ENCODE measurements at regions not wholly inside any gene's neighbourhood (a gene's known extent, or its start where the extent isn't known, plus 50 kb on each side); places are given as distances from the start of the nearest gene placed in this dataset.

DNA sequence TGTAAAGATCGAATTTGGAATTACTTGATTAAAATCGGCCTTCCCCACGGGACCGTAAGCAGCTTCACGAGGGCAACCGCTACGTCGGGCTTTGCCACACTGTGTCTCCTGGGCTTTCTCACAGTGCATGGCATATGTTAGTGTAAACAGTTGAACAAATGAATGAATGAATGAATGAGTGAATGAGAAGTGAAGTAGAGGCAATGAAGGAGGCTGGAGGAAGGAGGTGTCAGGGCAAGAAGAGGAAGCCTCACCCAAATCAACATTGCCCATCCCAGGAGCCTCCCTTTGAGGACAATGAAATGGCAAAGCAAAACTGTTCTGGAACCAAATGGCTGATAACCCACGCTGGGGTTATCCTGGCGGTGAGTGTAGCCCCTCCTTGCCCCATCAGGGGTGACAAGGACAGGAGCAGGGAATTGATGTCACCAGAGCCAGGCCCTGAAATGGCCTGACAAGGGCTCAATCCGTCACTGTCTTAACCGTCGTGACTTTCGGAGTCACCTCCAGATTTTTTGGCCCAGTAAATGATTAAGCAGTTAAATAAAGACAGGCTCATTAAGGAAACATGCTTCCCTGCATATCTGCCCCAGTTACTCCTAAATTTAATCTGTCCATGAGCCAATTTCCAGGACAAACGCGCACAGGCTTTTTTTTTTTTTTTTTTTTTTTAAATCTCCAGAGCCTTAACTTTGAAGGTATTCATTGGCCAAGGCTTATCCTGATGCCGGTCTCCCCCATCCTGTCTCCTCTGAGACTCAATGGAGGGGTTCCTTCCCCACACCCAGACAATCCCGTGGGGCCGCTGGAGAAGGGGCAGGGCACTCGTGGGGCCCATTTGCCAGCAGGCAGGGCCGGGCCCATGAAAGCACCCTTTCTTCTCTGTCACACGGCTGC lies 88.4 kb upstream of the BOD1 start:
- Mint-ChIP-seq H3K27ac (no peak overlapping the region), H3K4me1 (ENCODE audit: low read depth) (peaks cover 3% of the 10 kb centered on the region), H3K4me3 (no peak overlapping the region), H3K9me3 (no peaks in the 10 kb centered on the region), H3K36me3 (ENCODE audit: low read depth) (no peaks in the 10 kb centered on the region), H3K27me3 (no peaks in the 10 kb centered on the region)
- intact Hi-C loops (cut with micrococcal nuclease), result no loop called here

DNA sequence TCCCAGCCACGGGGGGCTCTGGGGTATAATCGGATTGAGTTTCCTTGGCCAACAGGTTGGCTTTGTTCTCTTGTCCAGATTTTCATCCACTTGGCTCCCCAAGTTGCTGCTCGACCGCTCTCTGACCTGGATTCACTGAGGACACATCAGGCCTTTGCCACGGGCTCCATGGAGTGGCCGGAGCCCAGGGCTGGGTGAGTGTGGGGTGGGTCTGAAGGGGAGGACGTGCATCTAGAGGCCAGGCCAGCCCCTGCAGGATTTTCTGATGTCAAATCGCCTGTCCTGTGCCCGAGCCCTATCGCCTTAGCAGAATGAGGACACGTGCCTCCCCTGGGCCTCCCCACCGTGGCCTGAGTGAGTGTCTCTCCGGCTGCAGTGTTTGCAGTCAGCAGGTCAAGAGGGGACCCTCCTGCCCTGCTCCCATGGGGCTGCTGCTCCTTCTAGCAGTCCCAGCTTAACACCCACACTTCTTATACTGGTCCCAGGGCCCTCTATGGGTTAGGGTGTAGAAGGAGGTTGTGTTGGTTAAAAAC lies 89.1 kb upstream of the BOD1 start:
- Mint-ChIP-seq H3K4me1 (ENCODE audit: low read depth) (peaks cover 3% of the 10 kb centered on the region), H3K4me3 (no peak overlapping the region), H3K27me3 (no peaks in the 10 kb centered on the region), H3K9me3 (no peaks in the 10 kb centered on the region), H3K27ac (no peak overlapping the region), H3K36me3 (ENCODE audit: low read depth) (no peaks in the 10 kb centered on the region)
- intact Hi-C loops (cut with micrococcal nuclease), result no loop called here

DNA sequence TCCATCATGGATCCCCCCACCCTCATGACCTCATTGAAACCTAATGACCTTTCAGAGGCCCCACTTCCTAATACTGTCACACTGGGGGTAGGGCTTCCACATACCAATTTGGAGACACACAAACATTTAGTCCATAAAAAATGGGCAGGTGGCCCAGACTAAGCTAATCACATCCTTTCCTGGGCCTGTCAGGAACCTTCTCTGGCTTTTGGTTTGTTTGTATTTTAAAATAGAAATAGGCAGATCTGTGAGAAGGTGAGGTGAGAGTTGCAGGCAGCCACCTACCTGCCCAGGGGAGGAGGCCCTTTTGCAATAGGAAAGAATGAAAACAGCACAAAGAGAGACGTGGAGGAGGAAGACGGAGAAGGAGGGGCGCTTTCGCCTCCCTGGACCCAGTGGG lies 90.2 kb upstream of the BOD1 start:
- intact Hi-C loops (cut with micrococcal nuclease), result no loop called here
- no peaks in the 10 kb centered on the region for H3K36me3 Mint-ChIP-seq (ENCODE audit: low read depth)
- no peak overlapping the region for H3K27ac Mint-ChIP-seq
- no peak overlapping the region for H3K4me3 Mint-ChIP-seq
- no peaks in the 10 kb centered on the region for H3K9me3 Mint-ChIP-seq
- H3K4me1 Mint-ChIP-seq (ENCODE audit: low read depth), result peaks cover 3% of the 10 kb centered on the region
- H3K27me3 Mint-ChIP-seq, result no peaks in the 10 kb centered on the region

DNA sequence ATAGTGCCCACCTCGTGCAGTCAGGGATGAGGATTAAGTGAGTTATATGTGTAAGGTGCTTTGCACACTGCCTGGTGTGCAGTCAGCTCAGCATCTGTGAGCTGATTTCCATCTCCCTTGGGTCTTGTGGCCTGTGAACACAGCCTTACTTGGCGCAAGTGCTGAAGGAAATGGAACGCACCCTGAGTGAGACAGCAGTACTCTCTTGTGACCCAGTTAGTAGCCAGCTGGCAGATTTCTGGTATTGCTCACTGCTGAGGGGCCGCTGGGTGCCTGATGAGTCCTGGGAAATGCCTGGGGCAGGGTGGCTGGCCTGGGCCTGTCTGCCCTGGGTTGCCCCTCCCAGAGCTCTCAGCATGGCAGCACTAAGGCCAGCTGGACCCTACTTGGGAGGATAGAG lies 90.9 kb upstream of the BOD1 start:
- no peak overlapping the region for H3K4me3 Mint-ChIP-seq
- no peak overlapping the region for H3K27ac Mint-ChIP-seq
- no peaks in the 10 kb centered on the region for H3K27me3 Mint-ChIP-seq
- H3K4me1 Mint-ChIP-seq (ENCODE audit: low read depth), result peaks cover 6% of the 10 kb centered on the region
- intact Hi-C loops (cut with micrococcal nuclease), result no loop called here
- no peaks in the 10 kb centered on the region for H3K36me3 Mint-ChIP-seq (ENCODE audit: low read depth)
- no peaks in the 10 kb centered on the region for H3K9me3 Mint-ChIP-seq

DNA sequence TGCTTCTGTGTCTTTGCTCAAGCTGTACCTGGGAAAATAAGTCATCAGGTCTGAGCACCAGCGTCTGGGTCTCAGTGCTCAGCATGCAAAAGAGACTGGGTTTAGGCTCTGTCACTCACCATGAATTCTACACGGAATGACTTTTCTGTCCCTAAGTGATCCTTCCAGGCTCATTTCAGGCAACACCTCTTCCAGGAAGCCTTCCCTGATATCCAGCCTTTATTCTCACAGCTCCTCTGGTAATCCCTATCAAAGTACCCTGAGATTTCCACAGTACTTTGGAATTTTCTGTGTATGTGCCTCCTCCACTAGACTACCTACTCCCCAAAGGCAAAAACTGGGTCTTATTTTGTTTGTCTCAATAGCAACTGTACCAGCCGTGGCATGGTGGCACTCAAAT lies 92.7 kb upstream of the BOD1 start:
- intact Hi-C loops (cut with micrococcal nuclease), result no loop called here
- no peaks in the 10 kb centered on the region for H3K27me3 Mint-ChIP-seq
- H3K36me3 Mint-ChIP-seq (ENCODE audit: low read depth), result no peaks in the 10 kb centered on the region
- H3K9me3 Mint-ChIP-seq, result no peaks in the 10 kb centered on the region
- no peak overlapping the region for H3K4me3 Mint-ChIP-seq
- H3K4me1 Mint-ChIP-seq (ENCODE audit: low read depth), result peaks cover 22% of the 10 kb centered on the region
- no peak overlapping the region for H3K27ac Mint-ChIP-seq

DNA sequence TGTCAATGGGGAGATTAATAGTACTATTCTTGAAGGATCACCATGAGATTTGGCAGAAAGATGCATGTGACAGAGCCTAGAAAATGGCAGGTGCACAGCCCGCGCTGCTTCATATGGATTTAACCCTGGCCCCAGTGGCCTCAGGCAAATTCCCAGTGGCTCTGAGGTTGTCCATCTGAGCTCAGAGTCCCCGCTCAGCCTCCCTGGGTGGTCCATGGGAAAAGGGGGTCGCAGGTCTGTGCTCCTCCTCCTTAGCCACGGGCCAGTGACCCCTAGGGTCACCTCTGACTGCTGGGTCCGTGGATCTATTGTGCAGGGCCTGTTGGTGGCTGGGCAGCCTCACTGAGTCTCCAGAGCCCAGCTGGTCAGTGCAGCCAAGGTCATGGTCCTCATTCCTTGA lies 93.3 kb upstream of the BOD1 start:
- intact Hi-C loops (cut with micrococcal nuclease), result no loop called here
- H3K27me3 Mint-ChIP-seq, result no peaks in the 10 kb centered on the region

DNA sequence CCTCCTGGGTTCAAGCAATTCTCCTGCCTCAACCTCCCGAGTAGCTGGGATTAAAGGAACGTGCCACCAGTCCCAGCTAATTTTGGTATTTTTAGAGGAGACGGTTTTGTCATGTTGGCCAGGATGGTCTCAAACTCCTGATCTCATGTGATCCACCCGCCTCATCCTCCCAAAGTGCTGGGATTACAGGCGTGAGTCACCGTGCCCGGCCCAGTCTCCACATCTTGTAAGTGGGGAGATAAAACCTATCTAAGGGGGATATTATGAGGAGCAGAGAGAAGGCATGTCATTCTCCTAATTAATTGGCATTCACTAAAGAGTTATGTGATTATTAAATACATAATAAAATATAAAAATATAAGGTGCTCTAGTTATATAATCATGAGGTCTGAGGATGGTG lies 94.1 kb upstream of the BOD1 start:
- Mint-ChIP-seq H3K9me3 (no peaks in the 10 kb centered on the region), H3K4me3 (no peak overlapping the region), H3K27ac (no peak overlapping the region), H3K36me3 (ENCODE audit: low read depth) (no peaks in the 10 kb centered on the region), H3K4me1 (ENCODE audit: low read depth) (peaks cover 36% of the 10 kb centered on the region), H3K27me3 (no peaks in the 10 kb centered on the region)
- intact Hi-C loops (cut with micrococcal nuclease), result no loop called here

More for the DNA sequence above, 93.3 kb upstream of the BOD1 start:
- Mint-ChIP-seq H3K27ac (no peak overlapping the region), H3K9me3 (no peaks in the 10 kb centered on the region), H3K36me3 (ENCODE audit: low read depth) (no peaks in the 10 kb centered on the region), H3K4me1 (ENCODE audit: low read depth) (peaks cover 28% of the 10 kb centered on the region), H3K4me3 (no peak overlapping the region)

DNA sequence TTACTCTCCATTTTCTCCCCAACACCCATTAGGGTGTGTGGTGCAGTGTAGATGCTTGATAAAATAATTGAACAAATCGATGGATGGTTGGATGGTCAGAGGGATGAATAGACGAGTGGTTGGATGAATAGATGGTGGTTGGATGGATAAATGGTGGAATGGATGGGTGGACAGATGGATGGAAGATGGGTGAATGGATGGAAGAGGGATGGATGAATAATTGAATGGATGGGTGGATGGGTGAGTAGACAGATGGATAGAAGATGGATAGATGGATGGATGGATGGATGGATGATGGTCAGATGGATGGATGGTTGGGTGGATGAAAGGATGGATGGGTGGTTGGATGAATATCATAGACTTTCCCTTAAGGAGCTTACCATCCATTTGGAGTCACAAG lies 95.0 kb upstream of the BOD1 start:
- H3K9me3 Mint-ChIP-seq, result no peaks in the 10 kb centered on the region
- no peak overlapping the region for H3K27ac Mint-ChIP-seq
- H3K4me1 Mint-ChIP-seq (ENCODE audit: low read depth), result peaks cover 42% of the 10 kb centered on the region
- intact Hi-C loops (cut with micrococcal nuclease), result no loop called here
- H3K36me3 Mint-ChIP-seq (ENCODE audit: low read depth), result no peaks in the 10 kb centered on the region
- no peak overlapping the region for H3K4me3 Mint-ChIP-seq
- H3K27me3 Mint-ChIP-seq, result no peaks in the 10 kb centered on the region

DNA sequence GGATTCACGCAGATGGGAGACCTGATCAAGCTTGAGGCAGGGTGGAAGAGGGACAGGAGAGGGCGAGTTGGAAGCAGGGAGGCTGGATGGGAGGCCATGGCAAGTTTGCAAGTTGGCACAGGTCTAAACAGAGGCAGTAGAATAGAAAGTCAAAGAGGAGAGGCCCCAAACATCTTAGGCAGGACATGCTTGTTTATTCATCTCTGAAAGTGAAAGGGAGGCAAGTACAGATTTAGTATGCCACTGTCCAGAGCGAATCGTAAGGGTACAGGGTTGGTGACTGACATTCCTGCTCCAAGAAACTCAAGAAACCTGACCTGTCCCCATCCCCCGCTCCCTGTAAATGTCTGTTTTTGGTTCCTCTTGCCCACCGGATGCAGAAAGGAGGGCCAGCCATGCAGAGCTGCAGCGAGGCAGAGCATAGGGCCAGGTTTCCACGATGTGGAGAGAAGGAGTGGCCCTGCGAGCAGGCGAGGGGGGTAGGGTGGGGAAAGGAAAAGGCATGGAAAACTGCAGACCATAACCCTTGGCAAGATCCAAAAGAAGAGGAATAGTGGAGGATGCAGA lies 96.2 kb upstream of the BOD1 start:
- H3K9me3 Mint-ChIP-seq, result no peaks in the 10 kb centered on the region
- no peak overlapping the region for H3K4me3 Mint-ChIP-seq
- no peak overlapping the region for H3K27ac Mint-ChIP-seq
- no peaks in the 10 kb centered on the region for H3K27me3 Mint-ChIP-seq
- intact Hi-C loops (cut with micrococcal nuclease), result no loop called here
- H3K36me3 Mint-ChIP-seq (ENCODE audit: low read depth), result no peaks in the 10 kb centered on the region
- peaks cover 45% of the 10 kb centered on the region for H3K4me1 Mint-ChIP-seq (ENCODE audit: low read depth)

DNA sequence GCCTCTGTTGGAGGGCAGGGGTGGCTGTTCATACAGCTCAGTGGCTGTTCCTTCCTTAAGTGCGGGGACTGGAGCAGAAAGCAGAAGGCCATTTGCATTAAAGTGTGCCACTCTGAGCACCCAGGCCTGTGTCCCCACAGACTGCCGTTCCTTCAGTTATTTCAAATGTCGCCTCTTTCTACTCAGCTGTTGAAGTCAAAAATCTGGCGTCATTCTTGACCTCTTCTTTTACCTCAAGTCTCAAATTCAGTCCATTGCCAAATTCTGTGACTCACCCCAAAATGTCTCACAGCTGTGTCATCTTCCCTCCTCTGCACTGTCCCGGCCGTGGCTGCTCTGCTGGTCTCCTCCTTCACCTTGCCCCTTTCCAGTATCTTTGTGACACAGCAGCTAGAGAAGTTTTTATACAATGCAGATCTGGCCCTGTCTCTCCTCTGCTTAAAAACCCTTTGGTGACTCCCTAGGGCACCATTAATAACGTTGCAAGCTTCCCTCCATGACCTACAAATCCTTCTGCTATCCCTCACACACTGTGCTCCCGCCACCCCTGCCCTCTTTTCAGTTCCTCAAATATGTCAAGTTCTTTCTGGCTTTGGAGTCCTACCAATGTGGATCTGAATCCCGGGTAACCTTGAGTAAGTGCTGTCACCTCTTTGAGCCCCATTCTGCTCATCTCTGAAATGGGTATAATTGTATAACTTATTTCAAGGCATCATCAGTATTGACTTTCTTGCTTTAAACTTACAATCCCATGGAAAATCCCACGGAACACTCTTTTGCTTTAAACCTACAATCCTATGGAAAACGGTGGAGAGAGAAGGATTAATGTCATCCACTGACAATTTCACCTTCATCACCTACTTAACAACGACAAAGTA lies 98.3 kb upstream of the BOD1 start:
- H3K27me3 Mint-ChIP-seq, result no peaks in the 10 kb centered on the region

DNA sequence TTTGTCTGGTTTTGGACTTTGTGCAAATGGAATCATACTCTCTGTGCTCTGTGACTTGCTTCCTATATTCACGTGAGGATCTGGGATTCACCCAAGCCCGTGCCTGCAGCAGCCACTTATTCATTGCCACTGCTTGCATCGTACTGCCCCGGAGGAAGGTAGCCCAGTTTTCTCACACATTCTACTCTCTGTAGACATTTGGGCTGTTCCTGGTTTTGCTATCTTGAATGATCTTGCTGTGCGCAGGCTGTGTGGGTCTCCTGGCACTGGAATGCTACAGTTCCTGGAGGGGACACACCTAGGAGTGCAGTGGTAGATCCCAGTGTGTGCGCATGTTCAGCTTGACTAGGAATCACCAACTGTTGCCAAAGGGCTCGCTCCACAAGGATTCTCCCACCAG lies 99.2 kb upstream of the BOD1 start:
- Mint-ChIP-seq H3K27ac (peak overlapping the region; percentile 6), H3K4me1 (ENCODE audit: low read depth) (peaks cover 50% of the 10 kb centered on the region), H3K9me3 (no peaks in the 10 kb centered on the region), H3K4me3 (no peak overlapping the region), H3K36me3 (ENCODE audit: low read depth) (no peaks in the 10 kb centered on the region), H3K27me3 (no peaks in the 10 kb centered on the region)
- intact Hi-C loops (cut with micrococcal nuclease), result no loop called here

More for the DNA sequence above, 98.3 kb upstream of the BOD1 start:
- intact Hi-C loops (cut with micrococcal nuclease), result no loop called here
- H3K4me3 Mint-ChIP-seq, result peak overlapping the region; percentile 25
- peaks cover 50% of the 10 kb centered on the region for H3K4me1 Mint-ChIP-seq (ENCODE audit: low read depth)
- H3K36me3 Mint-ChIP-seq (ENCODE audit: low read depth), result no peaks in the 10 kb centered on the region
- H3K9me3 Mint-ChIP-seq, result no peaks in the 10 kb centered on the region
- peak overlapping the region; percentile 80 for H3K27ac Mint-ChIP-seq

DNA sequence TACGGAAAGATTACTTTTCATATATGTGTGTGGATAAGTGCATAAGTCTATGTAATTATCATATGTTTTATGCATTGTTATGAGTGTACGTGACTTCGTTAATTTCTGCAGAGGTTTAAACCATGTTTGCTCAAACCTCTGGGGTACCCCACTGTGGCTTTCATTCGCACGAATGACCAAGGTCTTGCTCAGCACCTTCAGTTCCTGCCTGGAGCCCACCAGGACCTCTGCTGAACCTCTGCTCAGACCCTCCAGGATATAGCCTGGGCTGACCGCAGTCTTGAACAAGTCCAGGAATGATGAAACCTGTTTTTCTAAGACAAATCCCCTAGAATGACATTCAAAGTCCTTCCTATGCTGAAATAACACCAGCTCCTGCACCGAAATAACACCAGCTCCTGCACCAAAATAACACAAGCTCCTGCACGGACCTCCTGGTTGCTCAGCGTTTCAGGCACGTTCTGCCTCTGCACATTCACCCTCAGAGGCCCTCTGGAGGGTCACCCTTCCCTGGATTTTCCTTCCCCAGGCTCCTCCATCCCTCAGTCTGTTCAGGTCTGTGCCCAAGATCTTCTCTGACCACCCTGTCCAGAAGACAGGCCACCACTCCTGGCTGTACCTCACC lies 99.7 kb upstream of the BOD1 start:
- H3K27ac Mint-ChIP-seq, result no peak overlapping the region
- no peaks in the 10 kb centered on the region for H3K9me3 Mint-ChIP-seq
- intact Hi-C loops (cut with micrococcal nuclease), result no loop called here
- H3K4me3 Mint-ChIP-seq, result no peak overlapping the region
- no peaks in the 10 kb centered on the region for H3K27me3 Mint-ChIP-seq
- no peaks in the 10 kb centered on the region for H3K36me3 Mint-ChIP-seq (ENCODE audit: low read depth)
- peaks cover 50% of the 10 kb centered on the region for H3K4me1 Mint-ChIP-seq (ENCODE audit: low read depth)

DNA sequence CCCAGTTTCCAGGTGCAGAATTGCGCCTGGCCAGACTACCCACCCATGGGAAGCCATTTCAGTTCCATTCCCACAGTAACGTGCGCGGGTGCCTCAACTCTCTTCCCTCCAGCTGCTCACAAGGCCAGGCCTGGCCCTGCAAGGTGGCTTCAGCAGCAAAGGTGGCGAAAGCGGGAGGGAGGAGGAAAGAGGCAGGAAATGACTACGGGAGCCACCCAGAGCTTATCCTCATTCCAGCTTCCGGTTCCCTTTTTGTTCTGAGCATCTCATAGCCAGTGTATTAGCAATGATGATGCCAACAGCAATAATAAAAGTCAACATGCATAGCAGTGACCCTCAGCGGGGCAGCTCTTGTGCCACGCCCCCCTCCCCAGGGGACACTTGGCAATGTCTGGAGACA lies 101.5 kb upstream of the BOD1 start:
- Mint-ChIP-seq H3K4me1 (ENCODE audit: low read depth) (peaks cover 52% of the 10 kb centered on the region), H3K36me3 (ENCODE audit: low read depth) (no peaks in the 10 kb centered on the region), H3K4me3 (no peak overlapping the region), H3K27me3 (no peaks in the 10 kb centered on the region), H3K27ac (no peak overlapping the region), H3K9me3 (no peaks in the 10 kb centered on the region)
- intact Hi-C loops (cut with micrococcal nuclease), result no loop called here

All from dendritic cell treated with granulocyte-macrophage colony-stimulating factor and Interleukin-4, amounts not matched to agents 40 ng/mL and 50 ng/mL, for 4 days (primary cell).